Spleen (tissue), 7 donors: ENCODE measurements at regions not wholly inside any gene's neighbourhood (a gene's known extent, or its start where the extent isn't known, plus 50 kb on each side); places are given as distances from the start of the nearest gene placed in this dataset.

Experiments
- CTCF ChIP-seq, 11 experiments: fragments of 200-600 bp in 7 of 11; fragments of 450-650 bp in 4 of 11; sonication (generic) in 4 of 11; IDR thresholded peaks in 8 of 11; conservative IDR thresholded peaks in 3 of 11; 1 replicate in 7 of 11; 2 replicates in 4 of 11; pipeline versions ENCODE4 v1.4.0 to v1.8.0; 2016 to 2021; ENCODE audit warnings: antibody characterized with exemption in 11 of 11, inconsistent platforms in 4 of 11, mild to moderate bottlenecking in 1 of 11
- POLR2AphosphoS5 ChIP-seq, 3 donors: sonication (generic); formaldehyde crosslinking; IDR thresholded peaks; one replicate each; pipeline ENCODE4 v1.5.1; 2017; ENCODE audit warnings: antibody characterized with exemption in 3 of 3
- donor health status: DM: no; HTN: no; CAD: no; lungs with moderate emphysema.
- donor health status: DM: no; HTN: no; CAD: no.
- donor health status: DM: no; HTN: no; CAD: no.

- TF ChIP-seq CTCF (IDR thresholded peaks at IDR 0.05 in 8 of 11, conservative IDR thresholded peaks at IDR 0.05 in 3 of 11) (no peak), POLR2AphosphoS5 (IDR thresholded peaks at IDR 0.05) (no peak)
Measured at GRCh38 chr7:109532262-109532992, 962.8 kb downstream of the DNAJB9 start.
